ENCODE measurements at regions not wholly inside any gene's neighbourhood (a gene's known extent, or its start where the extent isn't known, plus 50 kb on each side); places are given as distances from the start of the nearest gene placed in this dataset.
"Not testable (repeated sequence)": the region's sequence is repeated elsewhere in the genome, so short reads cannot be mapped to it uniquely, and the experiment has no call there.

DNA sequence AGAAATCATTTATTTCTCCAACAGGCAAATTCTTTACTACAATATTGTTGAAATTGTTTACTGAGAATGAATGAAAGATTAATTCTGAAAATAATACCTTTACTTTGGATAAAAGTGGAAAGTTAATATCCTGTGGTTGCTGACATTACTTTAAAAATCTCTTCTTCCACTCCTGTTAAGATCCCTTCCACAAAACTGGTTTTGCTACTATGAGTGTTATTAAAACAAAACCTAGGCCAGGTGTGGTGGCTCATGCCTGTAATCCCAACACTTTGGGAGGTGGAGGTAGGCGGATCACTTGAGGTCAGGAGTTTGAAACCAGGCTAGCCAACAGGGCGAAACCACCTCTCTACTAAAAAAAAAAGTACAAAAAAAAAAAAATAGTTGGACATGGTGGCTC, 123.9 kb upstream of the CCDC150 start:
- no peak overlapping the region for H3K27ac ChIP-seq
- TF ChIP-seq CTCF (conservative IDR thresholded peaks at IDR 0.05; ENCODE audit: low read depth): no peak
- DNase-seq (ENCODE audit: low spot score): no peak
- ChIA-PET POLR2A (ENCODE audit: low non-redundant PET) (no interaction called here), CTCF (no interaction called here)

- TF ChIP-seq CTCF (conservative IDR thresholded peaks at IDR 0.05; ENCODE audit: low read depth): no peak
- CTCF ChIA-PET: no interaction called here
- POLR2A ChIA-PET (ENCODE audit: low non-redundant PET): no interaction called here
Measured at GRCh38 chr2:196516564-196516963, 123.0 kb upstream of the CCDC150 start.

DNA sequence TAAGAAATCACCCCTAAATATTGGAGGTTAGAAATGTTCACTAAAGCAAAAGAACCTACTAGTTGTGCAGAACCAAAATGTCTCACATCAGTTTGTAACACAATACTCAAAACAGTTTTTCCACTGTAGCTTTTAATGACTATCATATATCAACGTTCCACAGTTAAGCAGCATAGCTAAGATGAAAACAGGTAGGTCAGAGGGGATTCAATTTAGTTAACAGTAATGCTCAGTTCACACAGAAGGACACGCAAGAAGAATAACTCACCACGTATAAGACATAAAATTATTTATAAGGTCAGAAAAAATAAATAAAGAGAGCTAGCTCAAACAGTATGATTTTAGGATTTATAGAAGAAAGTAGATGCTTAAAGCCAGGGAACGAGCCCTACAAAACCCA, 118.9 kb upstream of the CCDC150 start:
- DNase-seq (ENCODE audit: low spot score): no peak
- POLR2A ChIA-PET (ENCODE audit: low non-redundant PET): no interaction called here
- no peak overlapping the region for H3K27ac ChIP-seq
- CTCF ChIA-PET: no interaction called here
- no peak for TF ChIP-seq CTCF (conservative IDR thresholded peaks at IDR 0.05; ENCODE audit: low read depth)

More at GRCh38 chr2:196516564-196516963, 123.0 kb upstream of the CCDC150 start:
- DNase-seq (ENCODE audit: low spot score): no peak
- no peak overlapping the region for H3K27ac ChIP-seq

GRCh38 chr2:196526981-196527725, 112.4 kb upstream of the CCDC150 start:
- CTCF ChIA-PET; DNase-seq (ENCODE audit: low spot score); H3K27ac ChIP-seq; POLR2A ChIA-PET (ENCODE audit: low non-redundant PET): not testable (repeated sequence)

- no peak overlapping the region for H3K27ac ChIP-seq
- ChIA-PET POLR2A (ENCODE audit: low non-redundant PET) (no interaction called here), CTCF (no interaction called here)
- no peak for TF ChIP-seq CTCF (conservative IDR thresholded peaks at IDR 0.05; ENCODE audit: low read depth)
- DNase-seq (ENCODE audit: low spot score): no peak
Measured at GRCh38 chr2:196528486-196529223, 110.9 kb upstream of the CCDC150 start.

DNA sequence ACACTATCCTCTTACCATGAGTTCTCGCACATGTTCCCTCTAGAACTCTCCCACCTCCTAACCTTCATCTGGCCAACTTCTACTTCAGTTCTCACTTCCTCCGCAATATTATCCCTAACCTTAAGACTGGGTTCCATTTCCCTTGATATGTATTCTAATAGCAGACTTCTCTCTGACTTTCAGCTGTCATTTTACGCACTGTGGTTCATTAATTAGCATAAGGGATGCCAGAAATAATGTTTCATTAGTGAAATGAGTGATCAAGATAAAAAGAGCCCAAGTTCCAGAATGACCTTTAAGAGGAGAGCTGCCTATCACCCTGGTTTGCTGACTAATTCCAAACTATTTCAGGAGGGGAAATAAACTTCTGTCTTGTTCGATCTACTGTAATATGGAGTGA, 108.6 kb upstream of the CCDC150 start:
- H3K27ac ChIP-seq: no peak overlapping the region
- no peak for TF ChIP-seq CTCF (conservative IDR thresholded peaks at IDR 0.05; ENCODE audit: low read depth)
- CTCF ChIA-PET: no interaction called here
- POLR2A ChIA-PET (ENCODE audit: low non-redundant PET): no interaction called here
- no peak for DNase-seq (ENCODE audit: low spot score)

GRCh38 chr2:196533772-196534397, 105.6 kb upstream of the CCDC150 start:
- TF ChIP-seq CTCF (conservative IDR thresholded peaks at IDR 0.05; ENCODE audit: low read depth): no peak
- no peak overlapping the region for H3K27ac ChIP-seq
- CTCF ChIA-PET: no interaction called here
- DNase-seq (ENCODE audit: low spot score): no peak
- POLR2A ChIA-PET (ENCODE audit: low non-redundant PET): no interaction called here

Data from RWPE1 (cell line).